DOHH2 (cell line): ENCODE measurements at regions not wholly inside any gene's neighbourhood (a gene's known extent, or its start where the extent isn't known, plus 50 kb on each side); places are given as distances from the start of the nearest gene placed in this dataset.

ENCODE experiments used
- CTCF ChIP-seq: fragments of 200-600 bp; sonication (generic); IDR thresholded peaks from one replicate; pipeline ENCODE4 v1.5.1; 2014; ENCODE audit warnings: antibody characterized with exemption, mild to moderate bottlenecking, low read depth, low read length; ENCODE audit not compliant: poor library complexity, severe bottlenecking
- EZH2phosphoT487 ChIP-seq: fragments of 200-600 bp; sonication (generic); IDR thresholded peaks from 2 replicates; pipeline ENCODE4 v1.6.1; 2017; ENCODE audit warnings: borderline replicate concordance, mild to moderate bottlenecking, antibody characterized with exemption, low read length, moderate library complexity, mixed read lengths

GRCh38 chr7:17131060-17131345, 167.4 kb upstream of the AHR start:
- TF ChIP-seq CTCF (no peak), EZH2phosphoT487 (no peak)
